ENCODE measurements at regions not wholly inside any gene's neighbourhood (a gene's known extent, or its start where the extent isn't known, plus 50 kb on each side); places are given as distances from the start of the nearest gene placed in this dataset.

DNA sequence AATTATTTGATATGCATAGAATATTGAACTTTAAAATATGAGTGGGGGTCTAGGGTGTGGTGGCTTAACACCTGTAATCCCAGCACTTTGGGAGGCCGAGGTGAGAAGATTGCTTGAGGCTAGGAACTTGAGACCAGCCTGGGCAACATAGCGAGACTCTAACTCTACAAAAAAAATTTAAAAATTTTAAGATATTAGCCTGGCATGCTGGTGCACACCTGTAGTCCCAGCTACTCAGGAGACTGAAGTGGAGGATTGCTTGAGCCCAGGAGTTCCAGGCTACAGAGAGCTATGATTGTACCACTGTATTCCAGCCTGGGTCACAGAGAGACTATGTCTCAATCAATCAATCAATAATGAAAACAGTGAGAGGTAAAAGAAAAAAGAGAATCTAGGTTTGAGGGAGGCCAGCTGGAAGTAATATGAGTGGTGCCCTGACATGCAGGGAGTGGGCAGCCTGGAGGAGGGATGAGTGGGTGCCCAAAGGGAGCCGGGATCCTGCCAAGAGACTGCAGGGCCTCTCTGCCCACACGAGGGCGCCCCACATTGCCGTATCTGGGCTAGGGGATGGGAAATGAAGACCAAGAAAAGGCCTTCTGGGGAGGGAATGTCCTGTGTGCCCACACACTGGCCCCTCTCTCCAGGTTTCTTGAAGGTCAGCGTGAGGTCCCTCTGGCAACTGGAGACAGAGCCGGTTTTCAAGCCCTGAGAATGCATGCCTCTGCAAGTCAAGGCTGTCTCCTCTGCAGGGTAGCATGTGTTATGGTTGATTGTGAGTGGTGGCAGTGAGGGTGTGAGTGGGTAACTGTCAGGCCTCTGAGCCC lies 93.9 kb upstream of the PPM1J start:
- TF ChIP-seq, protein P1, sequence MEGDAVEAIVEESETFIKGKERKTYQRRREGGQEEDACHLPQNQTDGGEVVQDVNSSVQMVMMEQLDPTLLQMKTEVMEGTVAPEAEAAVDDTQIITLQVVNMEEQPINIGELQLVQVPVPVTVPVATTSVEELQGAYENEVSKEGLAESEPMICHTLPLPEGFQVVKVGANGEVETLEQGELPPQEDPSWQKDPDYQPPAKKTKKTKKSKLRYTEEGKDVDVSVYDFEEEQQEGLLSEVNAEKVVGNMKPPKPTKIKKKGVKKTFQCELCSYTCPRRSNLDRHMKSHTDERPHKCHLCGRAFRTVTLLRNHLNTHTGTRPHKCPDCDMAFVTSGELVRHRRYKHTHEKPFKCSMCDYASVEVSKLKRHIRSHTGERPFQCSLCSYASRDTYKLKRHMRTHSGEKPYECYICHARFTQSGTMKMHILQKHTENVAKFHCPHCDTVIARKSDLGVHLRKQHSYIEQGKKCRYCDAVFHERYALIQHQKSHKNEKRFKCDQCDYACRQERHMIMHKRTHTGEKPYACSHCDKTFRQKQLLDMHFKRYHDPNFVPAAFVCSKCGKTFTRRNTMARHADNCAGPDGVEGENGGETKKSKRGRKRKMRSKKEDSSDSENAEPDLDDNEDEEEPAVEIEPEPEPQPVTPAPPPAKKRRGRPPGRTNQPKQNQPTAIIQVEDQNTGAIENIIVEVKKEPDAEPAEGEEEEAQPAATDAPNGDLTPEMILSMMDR (IDR thresholded peaks at IDR 0.05; ENCODE audit: low read depth, low read length) = peak; percentile 96
- DNase-seq (ENCODE audit: low read depth in 2 of 2) = peak; percentile 76

DNA sequence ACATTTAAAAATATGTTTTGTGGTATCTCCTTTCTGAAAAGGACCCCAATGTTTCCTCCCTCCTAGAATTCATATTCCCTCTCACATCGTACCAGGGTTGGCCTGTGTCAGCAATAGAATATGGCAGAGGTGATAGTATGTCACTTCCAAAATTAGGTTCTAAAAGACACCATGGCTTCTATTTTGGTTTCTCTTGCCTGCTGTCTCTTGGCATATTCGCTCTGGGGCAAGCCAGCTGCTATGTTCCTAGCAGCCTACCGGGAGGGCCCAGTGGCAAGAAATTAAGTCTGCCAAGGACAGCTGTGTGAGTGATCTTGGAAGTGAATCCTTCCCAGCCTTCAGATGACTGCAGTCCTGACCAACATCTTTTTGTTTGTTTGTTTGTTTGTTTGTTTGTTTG lies 92.9 kb upstream of the PPM1J start:
- H3K4me3 ChIP-seq (replicated peaks in 1 of 2; ENCODE audit: low read depth in 2 of 2, low read length in 2 of 2) = no peak overlapping the region
- TF ChIP-seq, protein P1 (IDR thresholded peaks at IDR 0.05; ENCODE audit: low read depth, low read length) = no peak
- no peak for DNase-seq (ENCODE audit: low read depth in 2 of 2)

More for the DNA sequence above, 93.9 kb upstream of the PPM1J start:
- no peak overlapping the region for H3K4me3 ChIP-seq (replicated peaks in 1 of 2; ENCODE audit: low read depth in 2 of 2, low read length in 2 of 2)

DNA sequence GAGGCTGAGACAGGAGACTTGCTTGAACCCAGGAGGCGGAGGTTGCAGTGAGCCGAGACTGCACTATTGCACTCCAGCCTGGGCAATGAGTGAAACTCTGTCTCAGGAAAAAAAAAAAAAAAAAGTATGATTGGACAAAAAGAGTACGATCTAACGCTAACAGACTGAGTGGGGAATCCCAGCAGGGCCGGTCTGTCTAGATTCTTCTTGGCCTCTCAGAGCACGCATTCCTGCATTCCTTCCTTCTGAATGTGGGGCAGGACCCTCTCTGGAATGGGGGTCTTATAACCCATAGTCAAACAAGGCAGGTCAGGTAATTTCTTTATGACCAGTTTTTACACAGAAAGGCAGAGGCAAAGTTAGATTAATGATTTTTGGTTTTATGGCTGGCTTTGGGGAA lies 92.0 kb upstream of the PPM1J start:
- no peak for DNase-seq (ENCODE audit: low read depth in 2 of 2)
- no peak overlapping the region for H3K4me3 ChIP-seq (replicated peaks in 1 of 2; ENCODE audit: low read depth in 2 of 2, low read length in 2 of 2)
- TF ChIP-seq, protein P1 (IDR thresholded peaks at IDR 0.05; ENCODE audit: low read depth, low read length) = no peak

DNA sequence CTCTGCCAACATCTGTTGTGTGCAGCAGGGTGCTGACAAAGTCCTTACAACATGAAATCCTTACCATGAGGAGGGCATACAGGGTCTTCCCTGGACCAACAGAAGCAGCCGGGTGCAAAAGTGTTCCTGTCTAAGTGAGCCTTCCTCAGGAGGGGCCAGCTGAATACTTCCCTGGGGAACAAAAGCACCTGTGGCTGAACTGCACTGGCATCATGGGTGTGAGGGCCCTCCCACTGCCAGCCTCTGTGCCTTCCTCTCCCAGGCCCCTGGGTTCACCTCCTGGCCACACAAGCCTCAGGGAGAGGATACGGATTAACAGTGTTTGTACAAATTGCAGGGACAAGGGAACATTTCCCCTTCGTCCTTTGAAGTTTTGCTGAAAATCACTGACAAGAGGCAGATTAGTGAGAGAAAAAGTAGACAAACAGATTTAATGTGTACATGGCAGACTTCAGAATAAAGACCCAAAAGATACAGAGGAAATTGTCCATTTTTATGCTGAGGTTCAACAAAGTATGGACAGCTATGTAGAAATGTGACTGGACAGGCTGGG lies 91.0 kb upstream of the PPM1J start:
- TF ChIP-seq, protein P1 (IDR thresholded peaks at IDR 0.05; ENCODE audit: low read depth, low read length) = no peak
- no peak for DNase-seq (ENCODE audit: low read depth in 2 of 2)
- no peak overlapping the region for H3K4me3 ChIP-seq (replicated peaks in 1 of 2; ENCODE audit: low read depth in 2 of 2, low read length in 2 of 2)

DNA sequence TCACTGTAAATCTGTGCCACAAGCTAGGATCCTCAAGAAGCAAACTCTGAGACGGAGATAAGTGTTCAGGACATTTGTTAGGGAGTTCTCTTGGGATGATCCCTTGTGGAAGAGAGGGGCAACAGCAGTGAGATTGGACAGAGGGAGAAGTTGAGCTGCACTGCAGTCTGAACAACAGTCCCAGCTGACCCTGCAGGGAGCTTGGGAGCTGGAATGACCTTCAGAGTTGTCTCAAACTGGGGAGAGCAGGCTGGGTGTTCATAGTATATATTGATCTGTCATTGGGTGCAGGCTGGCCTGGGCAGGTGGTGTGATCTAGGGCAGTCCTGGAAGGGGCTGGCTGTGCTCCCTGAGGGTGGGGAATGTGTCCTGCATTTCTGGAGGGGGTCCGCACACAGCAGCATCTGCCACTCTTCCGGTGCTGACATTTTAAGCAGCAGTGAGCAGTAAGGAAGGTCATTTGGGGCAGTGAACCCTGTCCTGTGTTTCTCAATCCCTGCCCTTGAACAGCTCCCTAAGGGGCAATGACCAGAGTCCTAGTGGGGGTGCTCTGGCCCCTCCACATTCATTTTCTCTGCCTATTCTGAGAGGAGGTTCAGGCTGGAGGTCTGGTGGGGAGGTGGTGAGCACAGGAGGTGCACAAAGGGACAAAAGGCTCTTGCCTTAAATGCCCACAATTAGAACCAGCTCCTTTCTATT lies 90.2 kb upstream of the PPM1J start:
- TF ChIP-seq, protein P1 (IDR thresholded peaks at IDR 0.05; ENCODE audit: low read depth, low read length) = no peak
- no peak for DNase-seq (ENCODE audit: low read depth in 2 of 2)
- H3K4me3 ChIP-seq (replicated peaks in 1 of 2; ENCODE audit: low read depth in 2 of 2, low read length in 2 of 2) = no peak overlapping the region

DNA sequence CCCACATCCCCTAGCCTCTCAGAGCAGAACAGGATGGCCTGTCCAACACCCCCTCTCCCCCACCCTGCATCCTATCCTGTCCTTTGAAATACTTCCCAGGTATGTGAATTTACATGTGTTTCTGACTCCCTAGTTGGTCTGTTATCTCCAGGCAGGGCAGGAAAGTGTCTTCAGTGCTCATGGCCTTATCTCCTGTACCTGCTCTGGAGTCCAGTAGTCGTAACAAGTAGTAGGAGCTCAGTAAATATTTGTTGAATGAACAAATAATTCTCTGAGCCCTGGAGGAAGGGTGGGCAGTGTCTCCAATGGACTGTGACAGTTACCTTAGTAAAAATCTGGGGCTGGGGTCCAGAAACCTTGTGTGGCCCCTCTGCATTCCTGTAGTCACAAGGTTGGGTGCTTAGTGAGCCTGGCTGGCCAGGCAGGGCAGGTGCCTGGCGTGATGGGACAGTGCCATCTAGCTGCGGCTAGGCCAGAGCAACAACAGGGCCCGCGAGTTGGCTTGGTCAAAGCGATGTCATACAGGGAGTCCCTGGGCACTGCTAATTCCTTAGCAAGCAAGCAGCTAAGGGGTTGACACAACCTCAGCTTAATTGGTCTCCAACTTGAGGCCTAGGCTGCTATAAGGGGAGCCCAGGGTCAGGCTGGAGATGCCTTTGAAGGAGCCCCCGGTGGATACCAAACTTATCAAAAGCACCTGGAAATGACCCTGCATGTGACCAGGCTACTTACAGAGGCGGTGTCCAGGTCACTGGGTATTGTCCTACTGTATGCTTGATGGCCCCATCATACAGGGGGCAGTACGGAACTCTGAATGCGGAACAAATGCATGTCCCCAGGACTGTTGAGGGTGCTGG lies 89.0 kb upstream of the PPM1J start:
- TF ChIP-seq, protein P1 (IDR thresholded peaks at IDR 0.05; ENCODE audit: low read depth, low read length) = peak; percentile 95
- peak; percentile 81 to 83 for DNase-seq (ENCODE audit: low read depth in 2 of 2)
- H3K4me3 ChIP-seq (replicated peaks in 1 of 2; ENCODE audit: low read depth in 2 of 2, low read length in 2 of 2) = no peak overlapping the region
